ENCODE measurements at regions not wholly inside any gene's neighbourhood (a gene's known extent, or its start where the extent isn't known, plus 50 kb on each side); places are given as distances from the start of the nearest gene placed in this dataset.
A peak's percentile ranks its signal among the peaks of the same experiment; 100 is the strongest.
"Not testable (repeated sequence)": the region's sequence is repeated elsewhere in the genome, so short reads cannot be mapped to it uniquely, and the experiment has no call there.

- no peak for TF ChIP-seq CTCF (conservative IDR thresholded peaks at IDR 0.05; ENCODE audit: low read length)
- DNase-seq (ENCODE audit: low read depth), result no peak
- no peak overlapping the region for H3K4me3 ChIP-seq (ENCODE audit: low read length)
Observed at GRCh38 chr7:27431465-27431864, 188.9 kb downstream of the EVX1 start.

- no peak overlapping the region for H3K4me3 ChIP-seq (ENCODE audit: low read length)
- no peak for DNase-seq (ENCODE audit: low read depth)
- TF ChIP-seq CTCF (conservative IDR thresholded peaks at IDR 0.05; ENCODE audit: low read length), result no peak
Observed at GRCh38 chr7:27433581-27433980, 191.0 kb downstream of the EVX1 start.

- DNase-seq (ENCODE audit: low read depth), result no peak
- TF ChIP-seq CTCF (conservative IDR thresholded peaks at IDR 0.05; ENCODE audit: low read length), result no peak; the same call in 1 of the 2 replicates
- no peak overlapping the region for H3K4me3 ChIP-seq (ENCODE audit: low read length)
Observed at GRCh38 chr7:27434756-27435400, 192.3 kb downstream of the EVX1 start.

- TF ChIP-seq CTCF (conservative IDR thresholded peaks at IDR 0.05; ENCODE audit: low read length), result no peak
- peak; percentile 25 for DNase-seq (ENCODE audit: low read depth)
Observed at GRCh38 chr7:27435461-27435860, 192.9 kb downstream of the EVX1 start.

GRCh38 chr7:27438881-27439589 lies 196.4 kb downstream of the EVX1 start:
- no peak for TF ChIP-seq CTCF (conservative IDR thresholded peaks at IDR 0.05; ENCODE audit: low read length)
- no peak overlapping the region for H3K4me3 ChIP-seq (ENCODE audit: low read length)
- DNase-seq (ENCODE audit: low read depth), result no peak

More at GRCh38 chr7:27435461-27435860, 192.9 kb downstream of the EVX1 start:
- H3K4me3 ChIP-seq (ENCODE audit: low read length), result no peak overlapping the region

- peak; percentile 51 for DNase-seq (ENCODE audit: low read depth)
- TF ChIP-seq CTCF (conservative IDR thresholded peaks at IDR 0.05; ENCODE audit: low read length), result no peak
- no peak overlapping the region for H3K4me3 ChIP-seq (ENCODE audit: low read length)
Observed at GRCh38 chr7:27442455-27442854, 199.9 kb downstream of the EVX1 start.

- H3K4me3 ChIP-seq (ENCODE audit: low read length); DNase-seq (ENCODE audit: low read depth): not testable (repeated sequence)
Observed at GRCh38 chr7:27449046-27449445, 206.4 kb downstream of the EVX1 start.
